Peyer's patch (tissue), 4 donors: ENCODE measurements at regions not wholly inside any gene's neighbourhood (a gene's known extent, or its start where the extent isn't known, plus 50 kb on each side); places are given as distances from the start of the nearest gene placed in this dataset.

Source experiments
- DNase-seq, 3 donors: peaks; one replicate each; pipeline ENCODE4 v3.0.0-alpha.2; 2017 to 2019
- H3K27ac ChIP-seq, 4 donors: fragments of 200-600 bp; sonication (generic); one replicate each; pipeline ENCODE4 v1.5.1; 2016 to 2019
- H3K27me3 ChIP-seq, 2 donors: fragments of 200-600 bp; sonication (generic); one replicate each; pipeline ENCODE4 v1.5.1; 2019
- H3K36me3 ChIP-seq, 3 donors: fragments of 200-600 bp; sonication (generic); one replicate each; pipeline ENCODE4 v1.5.1; 2016 to 2019
- H3K4me1 ChIP-seq, 4 donors: fragments of 200-600 bp; sonication (generic); one replicate each; pipeline ENCODE4 v1.5.1; 2016 to 2019
- H3K4me3 ChIP-seq, 4 donors: fragments of 200-600 bp; sonication (generic); 1 replicate in 3 of 4; 2 replicates in 1 of 4; pipeline ENCODE4 v1.5.1; 2016 to 2019; ENCODE audit warnings: mild to moderate bottlenecking in 1 of 4
- H3K9me3 ChIP-seq, 4 donors: fragments of 200-600 bp; sonication (generic); one replicate each; pipeline ENCODE4 v1.5.1; 2016 to 2019; ENCODE audit warnings: mild to moderate bottlenecking in 1 of 4
- POLR2A ChIP-seq, 2 donors: fragments of 450-650 bp; IDR thresholded peaks; one replicate each; pipeline ENCODE4 v1.5.1; 2017; ENCODE audit warnings: antibody characterized with exemption in 2 of 2, mild to moderate bottlenecking in 2 of 2, moderate library complexity in 2 of 2
- TF ChIP-seq, protein P1 (sequence below), 6 experiments: fragments of 450-650 bp in 4 of 6; fragments of 200-600 bp in 2 of 6; sonication (generic) in 1 of 6; IDR thresholded peaks; one replicate each; pipeline ENCODE4 v1.5.1; 2017 to 2019; ENCODE audit warnings: antibody characterized with exemption in 6 of 6, mild to moderate bottlenecking in 3 of 6, moderate library complexity in 1 of 6

DNA sequence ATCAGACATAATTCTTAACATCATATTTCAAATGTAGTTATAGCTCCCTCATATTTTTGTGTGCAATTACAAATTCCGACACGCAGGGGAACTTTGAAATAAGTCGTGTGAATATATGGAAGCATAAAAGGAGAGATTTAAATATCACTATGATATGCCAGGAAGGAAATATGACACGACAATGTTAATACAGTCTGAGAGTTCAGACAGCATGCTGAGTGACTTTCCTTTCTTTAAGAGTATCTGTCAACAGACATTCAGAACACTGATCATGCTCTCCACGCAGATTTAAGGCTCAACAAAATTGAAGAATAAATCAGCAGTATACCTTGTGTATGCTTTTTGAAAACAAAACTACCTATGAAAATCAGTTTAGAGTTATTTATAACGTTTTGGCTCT, 232.6 kb upstream of the CARD18 start:
- Histone ChIP-seq H3K4me1 (no peaks in the 10 kb centered on the region), H3K27ac (no peak overlapping the region), H3K9me3 (peaks cover 0 to 5% (median 0%) of the 10 kb centered on the region in 4 donors), H3K36me3 (no peaks in the 10 kb centered on the region), H3K4me3 (no peak overlapping the region), H3K27me3 (no peaks in the 10 kb centered on the region)
- TF ChIP-seq, protein P1, sequence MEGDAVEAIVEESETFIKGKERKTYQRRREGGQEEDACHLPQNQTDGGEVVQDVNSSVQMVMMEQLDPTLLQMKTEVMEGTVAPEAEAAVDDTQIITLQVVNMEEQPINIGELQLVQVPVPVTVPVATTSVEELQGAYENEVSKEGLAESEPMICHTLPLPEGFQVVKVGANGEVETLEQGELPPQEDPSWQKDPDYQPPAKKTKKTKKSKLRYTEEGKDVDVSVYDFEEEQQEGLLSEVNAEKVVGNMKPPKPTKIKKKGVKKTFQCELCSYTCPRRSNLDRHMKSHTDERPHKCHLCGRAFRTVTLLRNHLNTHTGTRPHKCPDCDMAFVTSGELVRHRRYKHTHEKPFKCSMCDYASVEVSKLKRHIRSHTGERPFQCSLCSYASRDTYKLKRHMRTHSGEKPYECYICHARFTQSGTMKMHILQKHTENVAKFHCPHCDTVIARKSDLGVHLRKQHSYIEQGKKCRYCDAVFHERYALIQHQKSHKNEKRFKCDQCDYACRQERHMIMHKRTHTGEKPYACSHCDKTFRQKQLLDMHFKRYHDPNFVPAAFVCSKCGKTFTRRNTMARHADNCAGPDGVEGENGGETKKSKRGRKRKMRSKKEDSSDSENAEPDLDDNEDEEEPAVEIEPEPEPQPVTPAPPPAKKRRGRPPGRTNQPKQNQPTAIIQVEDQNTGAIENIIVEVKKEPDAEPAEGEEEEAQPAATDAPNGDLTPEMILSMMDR (IDR thresholded peaks at IDR 0.05), result no peak
- TF ChIP-seq POLR2A (IDR thresholded peaks at IDR 0.05), result no peak
- DNase-seq, result no peak

DNA sequence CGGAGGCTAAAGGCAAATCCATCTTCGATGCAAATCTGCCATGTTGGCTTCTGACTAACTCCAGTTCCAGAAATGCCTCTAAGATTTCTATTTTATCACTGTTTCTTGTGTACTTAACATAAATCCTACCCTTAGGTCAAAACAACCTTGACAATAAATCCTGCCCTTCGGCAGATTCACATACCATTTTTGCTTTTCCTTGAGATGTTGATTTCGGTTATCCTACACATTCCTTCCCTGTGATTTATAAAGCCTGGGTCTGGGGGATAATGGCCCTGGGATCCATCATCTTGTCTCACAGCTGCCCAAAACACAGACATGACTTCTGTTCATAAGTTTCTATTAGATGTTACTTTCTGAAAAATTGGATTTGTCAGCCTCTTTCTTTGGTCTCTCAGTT, 231.7 kb upstream of the CARD18 start:
- Histone ChIP-seq H3K27me3 (no peaks in the 10 kb centered on the region), H3K27ac (no peak overlapping the region), H3K9me3 (peaks cover 0 to 5% (median 0%) of the 10 kb centered on the region in 4 donors), H3K4me3 (no peak overlapping the region), H3K36me3 (no peaks in the 10 kb centered on the region), H3K4me1 (no peaks in the 10 kb centered on the region)
- TF ChIP-seq, protein P1 (IDR thresholded peaks at IDR 0.05), result no peak
- TF ChIP-seq POLR2A (IDR thresholded peaks at IDR 0.05), result no peak
- DNase-seq, result no peak

DNA sequence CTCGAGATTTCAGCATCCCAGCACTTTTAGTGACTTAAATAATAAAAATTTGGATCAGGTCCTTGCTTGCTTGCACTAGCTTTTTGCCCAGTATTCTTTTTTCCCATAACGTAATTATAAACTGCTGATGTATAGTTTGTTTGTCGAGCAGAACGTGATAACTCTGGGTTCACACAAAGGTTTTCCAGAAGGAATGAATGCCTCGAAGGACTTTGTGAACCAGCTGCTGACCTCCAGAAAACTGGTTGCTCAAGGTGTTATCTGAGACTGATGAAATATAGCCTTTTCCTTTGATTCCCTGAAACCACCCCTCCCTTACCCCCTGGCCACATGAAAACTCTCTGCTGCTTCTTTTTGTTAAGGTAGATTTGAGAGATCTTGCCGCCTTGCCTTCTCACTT, 229.1 kb upstream of the CARD18 start:
- no peak for DNase-seq
- no peaks in the 10 kb centered on the region for H3K9me3 ChIP-seq
- H3K4me3 ChIP-seq, result no peak overlapping the region
- TF ChIP-seq POLR2A (IDR thresholded peaks at IDR 0.05), result no peak
- TF ChIP-seq, protein P1 (IDR thresholded peaks at IDR 0.05), result no peak
- H3K4me1 ChIP-seq, result no peaks in the 10 kb centered on the region
- no peaks in the 10 kb centered on the region for H3K36me3 ChIP-seq
- no peaks in the 10 kb centered on the region for H3K27me3 ChIP-seq
- no peak overlapping the region for H3K27ac ChIP-seq

DNA sequence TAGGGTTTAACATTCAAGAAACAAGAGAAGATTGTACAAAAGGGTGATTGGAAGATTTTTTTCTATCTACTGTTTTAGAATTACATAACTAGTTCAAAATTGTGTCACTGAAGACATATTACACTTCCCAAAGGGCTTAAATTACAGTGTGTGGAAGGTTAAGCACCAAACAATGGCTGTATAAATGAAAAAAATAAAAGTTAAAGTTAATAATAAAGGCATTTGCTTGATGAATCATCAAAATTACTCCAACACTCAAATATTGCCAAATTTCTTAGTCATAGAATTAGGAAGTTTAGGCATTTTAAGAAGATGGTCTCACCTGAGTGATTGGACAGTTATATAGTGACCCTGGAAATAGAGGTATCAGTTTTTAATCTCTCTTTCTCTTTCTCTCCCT, 227.6 kb upstream of the CARD18 start:
- Histone ChIP-seq H3K27ac (no peak overlapping the region), H3K9me3 (no peaks in the 10 kb centered on the region), H3K4me3 (no peak overlapping the region), H3K27me3 (no peaks in the 10 kb centered on the region), H3K36me3 (no peaks in the 10 kb centered on the region), H3K4me1 (no peaks in the 10 kb centered on the region)
- DNase-seq, result no peak
- TF ChIP-seq, protein P1 (IDR thresholded peaks at IDR 0.05), result no peak
- TF ChIP-seq POLR2A (IDR thresholded peaks at IDR 0.05), result no peak

DNA sequence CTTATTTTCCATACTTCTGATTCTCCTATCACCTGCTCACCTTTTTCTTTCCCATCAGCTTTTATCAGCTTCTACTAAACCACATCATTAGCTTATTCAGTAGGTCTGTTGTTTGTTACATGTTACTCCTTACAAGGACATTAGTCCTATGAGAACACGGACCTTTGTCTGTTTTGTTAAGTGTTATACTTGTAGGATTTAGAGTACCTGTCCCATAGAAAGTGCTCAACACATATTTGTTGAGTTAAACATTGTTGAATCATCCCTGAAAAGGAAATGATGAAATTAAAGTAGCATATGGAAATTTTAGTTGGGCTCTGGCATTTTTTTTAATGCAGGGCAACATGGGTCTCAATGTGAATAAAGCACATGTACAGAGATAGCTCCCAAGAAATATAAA, 222.1 kb upstream of the CARD18 start:
- no peak for TF ChIP-seq POLR2A (IDR thresholded peaks at IDR 0.05)
- TF ChIP-seq, protein P1 (IDR thresholded peaks at IDR 0.05), result no peak
- H3K4me1 ChIP-seq, result no peaks in the 10 kb centered on the region
- no peaks in the 10 kb centered on the region for H3K27me3 ChIP-seq
- H3K27ac ChIP-seq, result no peak overlapping the region
- no peaks in the 10 kb centered on the region for H3K36me3 ChIP-seq
- no peaks in the 10 kb centered on the region for H3K9me3 ChIP-seq
- no peak overlapping the region for H3K4me3 ChIP-seq
- DNase-seq, result no peak

DNA sequence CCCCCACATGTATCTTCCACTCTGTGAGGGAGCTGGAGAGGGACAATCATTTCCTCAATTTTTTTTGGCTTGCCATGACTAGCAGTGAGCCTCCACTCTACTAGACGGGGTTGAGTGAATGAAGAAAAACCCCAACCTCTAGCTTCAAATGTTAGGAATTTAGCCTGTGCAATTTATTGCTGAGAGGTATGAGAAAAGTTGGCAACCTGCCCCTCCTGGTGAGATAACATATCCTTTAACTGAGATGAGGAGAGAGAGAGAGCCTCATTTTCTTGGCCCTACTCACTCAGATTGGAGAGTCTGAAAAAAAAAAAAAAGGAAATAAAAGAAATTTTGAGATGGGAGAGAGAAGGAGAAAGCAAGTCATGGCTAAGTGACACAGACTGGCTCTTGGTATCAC, 218.2 kb upstream of the CARD18 start:
- no peak for DNase-seq
- Histone ChIP-seq H3K4me3 (no peak overlapping the region), H3K27me3 (no peaks in the 10 kb centered on the region), H3K4me1 (no peaks in the 10 kb centered on the region), H3K27ac (no peak overlapping the region), H3K36me3 (no peaks in the 10 kb centered on the region), H3K9me3 (no peaks in the 10 kb centered on the region)
- TF ChIP-seq POLR2A (IDR thresholded peaks at IDR 0.05), result no peak
- TF ChIP-seq, protein P1 (IDR thresholded peaks at IDR 0.05), result no peak
